T-helper 17 cell (primary cell): ENCODE measurements at regions not wholly inside any gene's neighbourhood (a gene's known extent, or its start where the extent isn't known, plus 50 kb on each side); places are given as distances from the start of the nearest gene placed in this dataset.

ENCODE experiments used
- ATAC-seq: fragments of 150-1000 bp; cut with Tn5 transposase; 2 replicates; pipeline ENCODE4 v1.10.0; 2021; ENCODE audit warnings: mild to moderate bottlenecking, moderate library complexity
- DNase-seq, 3 donors: peaks; one replicate each; pipeline versions ENCODE4 v3.0.0 to v3.0.0-alpha.2; 2020 to 2021
- H3K9me3 ChIP-seq: one replicate; pipeline ENCODE4 v1.7.0; 2013; ENCODE audit warnings: low read length, mild to moderate bottlenecking; ENCODE audit not compliant: control insufficient read depth, poor library complexity, severe bottlenecking
- H3K27ac Mint-ChIP-seq: one replicate; pipeline ENCODE4 v1.8.0; 2022; ENCODE audit warnings: mild to moderate bottlenecking, moderate library complexity, mixed read lengths
- H3K27me3 Mint-ChIP-seq: one replicate; pipeline ENCODE4 v1.8.0; 2022; ENCODE audit warnings: mixed read lengths
- H3K36me3 Mint-ChIP-seq: one replicate; pipeline ENCODE4 v1.8.0; 2022; ENCODE audit warnings: low read depth, mixed read lengths
- H3K4me1 Mint-ChIP-seq: one replicate; pipeline ENCODE4 v1.8.0; 2022; ENCODE audit warnings: mild to moderate bottlenecking, mixed read lengths
- H3K4me3 Mint-ChIP-seq: one replicate; pipeline ENCODE4 v1.8.0; 2022; ENCODE audit warnings: mild to moderate bottlenecking, moderate library complexity, mixed read lengths

DNA sequence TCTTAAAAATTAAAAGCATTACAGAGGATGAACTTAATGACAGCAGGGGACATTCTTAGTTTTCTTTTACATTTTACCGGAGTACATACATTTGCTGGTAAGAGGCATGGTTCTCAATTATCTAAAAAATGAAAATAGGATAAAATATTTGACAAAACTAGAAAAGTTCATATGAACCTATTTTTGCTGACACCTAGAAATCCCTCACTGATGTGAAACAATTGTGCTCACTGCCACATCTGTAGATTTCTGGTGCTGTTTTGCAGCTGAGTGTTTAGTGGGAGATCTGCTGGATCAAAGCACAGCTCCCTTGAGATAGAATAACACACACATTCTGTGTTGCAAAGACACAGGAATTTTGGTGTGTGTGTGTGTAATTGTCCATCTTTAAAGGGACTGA lies 392.9 kb upstream of the B3GALT2 start:
- Mint-ChIP-seq H3K36me3 (peaks cover 14% of the 10 kb centered on the region), H3K4me3 (no peak overlapping the region), H3K27ac (peak overlapping the region; percentile 88), H3K27me3 (no peaks in the 10 kb centered on the region), H3K4me1 (peaks cover 15% of the 10 kb centered on the region)
- no peak for DNase-seq
- peaks cover 5% of the 10 kb centered on the region for H3K9me3 ChIP-seq
- ATAC-seq, result no peak

DNA sequence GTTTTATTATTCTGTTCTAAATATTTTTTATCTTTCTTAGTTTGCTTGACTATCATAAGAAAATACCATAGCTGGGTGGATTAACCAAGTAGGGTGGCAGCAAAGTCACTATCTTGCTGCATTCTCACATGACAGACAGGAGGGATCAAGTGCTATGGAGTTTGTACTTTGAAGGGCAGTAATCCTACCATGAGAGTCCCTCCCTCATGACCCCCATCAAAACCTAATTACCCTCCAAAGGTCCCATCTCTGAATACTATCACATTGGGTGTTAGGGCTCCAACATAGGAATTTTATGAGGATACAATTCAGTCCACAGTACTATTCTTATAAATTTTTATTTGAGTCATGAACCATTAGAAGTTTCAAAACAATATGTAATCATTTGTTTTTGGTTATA lies 388.5 kb upstream of the B3GALT2 start:
- no peak overlapping the region for H3K27ac Mint-ChIP-seq

DNA sequence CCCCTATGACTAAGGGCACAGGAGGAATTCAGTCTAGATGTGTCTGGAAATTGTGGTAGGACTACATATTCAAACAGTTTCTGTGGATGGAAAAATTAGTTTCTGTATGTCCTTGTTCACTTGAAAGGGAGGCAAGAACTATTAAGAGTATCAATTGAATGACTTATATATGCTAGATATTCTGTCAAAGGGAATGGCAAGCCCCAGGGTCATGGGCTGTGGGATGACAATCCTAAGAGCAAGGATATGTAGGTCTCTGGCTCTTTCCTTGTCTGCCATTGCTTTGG lies 383.5 kb upstream of the B3GALT2 start:
- no peak for ATAC-seq
- Mint-ChIP-seq H3K4me1 (peaks cover 24% of the 10 kb centered on the region), H3K4me3 (peak overlapping the region; percentile 64), H3K36me3 (peaks cover 9% of the 10 kb centered on the region), H3K27ac (peak overlapping the region; percentile 88), H3K27me3 (no peaks in the 10 kb centered on the region)
- no peaks in the 10 kb centered on the region for H3K9me3 ChIP-seq
- no peak for DNase-seq

More for the DNA sequence above, 388.5 kb upstream of the B3GALT2 start:
- ATAC-seq, result no peak
- no peaks in the 10 kb centered on the region for H3K9me3 ChIP-seq
- peaks cover 18% of the 10 kb centered on the region for H3K4me1 Mint-ChIP-seq
- H3K4me3 Mint-ChIP-seq, result no peak overlapping the region
- no peaks in the 10 kb centered on the region for H3K27me3 Mint-ChIP-seq
- peaks cover 9% of the 10 kb centered on the region for H3K36me3 Mint-ChIP-seq
- no peak for DNase-seq

GRCh38 chr1:193569096-193569982 lies 382.9 kb upstream of the B3GALT2 start:
- Mint-ChIP-seq H3K36me3 (peaks cover 9% of the 10 kb centered on the region), H3K27ac (peak overlapping the region; percentile 88), H3K4me1 (peaks cover 24% of the 10 kb centered on the region), H3K27me3 (no peaks in the 10 kb centered on the region), H3K4me3 (peak overlapping the region; percentile 64)
- H3K9me3 ChIP-seq, result no peaks in the 10 kb centered on the region
- no peak for DNase-seq
- ATAC-seq, result peak; percentile 97

- Mint-ChIP-seq H3K4me3 (peak overlapping the region; percentile 59), H3K36me3 (peaks cover 4% of the 10 kb centered on the region), H3K27me3 (no peaks in the 10 kb centered on the region), H3K27ac (peak overlapping the region; percentile 88), H3K4me1 (peaks cover 24% of the 10 kb centered on the region)
- no peak for DNase-seq
- no peak for ATAC-seq
- no peaks in the 10 kb centered on the region for H3K9me3 ChIP-seq
These were observed 382.1 kb upstream of the B3GALT2 start for GRCh38 chr1:193568512-193568911.

DNA sequence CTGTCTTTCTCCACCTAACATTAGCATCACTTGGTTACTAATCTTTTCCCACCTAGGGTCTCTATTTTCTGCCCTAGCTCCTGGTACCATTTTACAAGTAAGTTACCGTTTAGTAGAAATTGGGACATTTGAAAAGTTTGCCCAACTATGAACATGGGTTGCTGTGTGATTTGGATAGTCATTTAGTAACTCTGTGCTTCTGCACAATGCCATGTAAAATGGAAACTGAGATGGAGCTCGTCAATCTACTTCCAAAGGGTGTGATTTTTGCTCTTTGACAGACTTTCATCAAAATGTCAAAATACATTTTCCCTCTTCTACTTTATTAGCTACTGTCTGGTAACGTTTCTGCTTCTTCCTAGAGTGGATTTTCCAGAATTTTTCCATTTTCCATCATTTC lies 381.5 kb upstream of the B3GALT2 start:
- Mint-ChIP-seq H3K4me3 (peak overlapping the region; percentile 59), H3K36me3 (peaks cover 3% of the 10 kb centered on the region), H3K4me1 (peaks cover 24% of the 10 kb centered on the region), H3K27me3 (no peaks in the 10 kb centered on the region), H3K27ac (peak overlapping the region; percentile 88)
- ATAC-seq (no peak), DNase-seq (no peak)
- H3K9me3 ChIP-seq, result no peaks in the 10 kb centered on the region

- Mint-ChIP-seq H3K27ac (peak overlapping the region; percentile 88), H3K36me3 (peaks cover 3% of the 10 kb centered on the region), H3K4me3 (peak overlapping the region; percentile 5), H3K27me3 (no peaks in the 10 kb centered on the region), H3K4me1 (peaks cover 28% of the 10 kb centered on the region)
- no peaks in the 10 kb centered on the region for H3K9me3 ChIP-seq
- DNase-seq (no peak), ATAC-seq (no peak)
These were observed 380.3 kb upstream of the B3GALT2 start for GRCh38 chr1:193566735-193567134.

DNA sequence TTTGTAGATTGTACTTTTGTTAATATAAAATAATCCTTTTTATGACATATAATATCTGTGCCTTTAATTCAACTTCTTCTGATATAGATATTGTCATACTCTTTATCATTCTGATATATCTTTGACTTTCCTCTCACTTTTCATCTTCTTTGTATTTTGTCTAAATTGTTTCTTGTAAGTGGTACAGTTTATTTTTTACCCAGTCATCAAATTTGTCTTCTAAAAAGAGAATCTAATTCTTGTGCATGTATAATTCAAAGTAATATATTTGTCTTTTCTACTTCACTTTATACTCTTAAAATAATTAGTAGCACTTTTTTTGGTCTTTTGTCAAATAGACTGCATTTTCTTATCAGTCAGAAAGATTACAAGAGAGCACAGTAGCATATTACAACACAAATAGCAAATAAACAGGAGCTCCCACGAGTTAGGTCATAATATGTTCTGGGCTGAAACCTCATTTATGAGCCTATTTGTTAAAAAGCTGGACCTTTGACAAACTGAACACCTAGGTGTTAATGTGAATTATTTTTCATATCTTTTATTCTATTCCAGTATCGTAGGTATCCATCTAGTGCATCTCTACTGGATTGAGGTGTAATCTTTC lies 379.7 kb upstream of the B3GALT2 start:
- H3K27ac Mint-ChIP-seq, result peak overlapping the region; percentile 88

DNA sequence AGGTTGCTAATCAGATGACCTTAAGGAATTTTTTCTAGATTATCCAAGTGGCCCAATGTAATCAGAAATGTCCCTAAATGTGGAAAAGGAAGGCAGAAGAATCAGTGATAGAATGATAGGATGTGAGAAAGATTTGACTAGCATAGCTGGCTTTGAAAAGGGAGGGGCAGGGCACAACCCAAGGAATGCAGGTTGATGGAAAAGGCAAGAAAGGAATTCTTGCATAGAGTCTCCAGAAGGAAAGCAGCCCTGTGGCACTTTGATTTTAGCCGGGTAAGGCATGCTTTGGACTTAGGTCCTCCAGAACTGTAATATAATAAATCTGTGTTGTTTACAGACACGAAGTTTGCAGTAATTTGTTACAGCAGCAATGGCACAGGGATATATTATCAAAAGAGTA lies 375.7 kb upstream of the B3GALT2 start:
- no peak for ATAC-seq
- DNase-seq, result no peak
- Mint-ChIP-seq H3K27me3 (no peaks in the 10 kb centered on the region), H3K4me3 (no peak overlapping the region), H3K36me3 (no peaks in the 10 kb centered on the region), H3K27ac (peak overlapping the region; percentile 94), H3K4me1 (peaks cover 27% of the 10 kb centered on the region)
- H3K9me3 ChIP-seq, result no peaks in the 10 kb centered on the region

More for the DNA sequence above, 379.7 kb upstream of the B3GALT2 start:
- Mint-ChIP-seq H3K4me3 (no peak overlapping the region), H3K27me3 (no peaks in the 10 kb centered on the region), H3K4me1 (peaks cover 28% of the 10 kb centered on the region), H3K36me3 (no peaks in the 10 kb centered on the region)
- DNase-seq (no peak), ATAC-seq (no peak)
- no peaks in the 10 kb centered on the region for H3K9me3 ChIP-seq

GRCh38 chr1:193558491-193559028 lies 372.1 kb upstream of the B3GALT2 start:
- Mint-ChIP-seq H3K27me3 (no peaks in the 10 kb centered on the region), H3K36me3 (no peaks in the 10 kb centered on the region), H3K4me1 (peaks cover 27% of the 10 kb centered on the region), H3K4me3 (peak overlapping the region; percentile 70), H3K27ac (peak overlapping the region; percentile 94)
- H3K9me3 ChIP-seq, result no peaks in the 10 kb centered on the region
- ATAC-seq (peak; percentile 66), DNase-seq (no peak)

GRCh38 chr1:193555662-193556441 lies 369.4 kb upstream of the B3GALT2 start:
- Mint-ChIP-seq H3K27me3 (no peaks in the 10 kb centered on the region), H3K4me3 (no peak overlapping the region), H3K4me1 (peaks cover 22% of the 10 kb centered on the region), H3K27ac (no peak overlapping the region), H3K36me3 (no peaks in the 10 kb centered on the region)
- H3K9me3 ChIP-seq, result no peaks in the 10 kb centered on the region
- ATAC-seq (no peak), DNase-seq (no peak)

DNA sequence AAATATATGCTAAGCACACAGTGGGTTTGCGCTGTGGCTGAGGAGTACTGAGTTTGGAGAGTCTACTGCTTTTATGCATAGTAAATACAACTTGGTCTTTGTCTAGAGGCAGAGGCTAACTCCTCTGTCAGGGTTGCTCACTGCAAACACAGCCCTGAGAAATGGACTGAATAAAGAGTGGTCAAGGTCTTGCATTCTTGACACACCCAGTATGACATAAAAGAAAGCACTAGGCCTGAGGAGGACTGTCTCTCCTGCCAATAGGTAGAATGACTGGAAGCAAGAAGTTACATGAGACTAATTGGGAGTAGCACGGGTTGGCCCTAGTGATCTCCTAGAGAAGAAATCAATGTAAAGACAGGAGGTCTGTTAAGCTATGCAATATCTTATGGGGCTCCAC lies 367.2 kb upstream of the B3GALT2 start:
- DNase-seq (no peak), ATAC-seq (no peak)
- Mint-ChIP-seq H3K4me1 (peaks cover 6% of the 10 kb centered on the region), H3K27ac (no peak overlapping the region), H3K4me3 (no peak overlapping the region), H3K36me3 (no peaks in the 10 kb centered on the region), H3K27me3 (no peaks in the 10 kb centered on the region)
- no peaks in the 10 kb centered on the region for H3K9me3 ChIP-seq

DNA sequence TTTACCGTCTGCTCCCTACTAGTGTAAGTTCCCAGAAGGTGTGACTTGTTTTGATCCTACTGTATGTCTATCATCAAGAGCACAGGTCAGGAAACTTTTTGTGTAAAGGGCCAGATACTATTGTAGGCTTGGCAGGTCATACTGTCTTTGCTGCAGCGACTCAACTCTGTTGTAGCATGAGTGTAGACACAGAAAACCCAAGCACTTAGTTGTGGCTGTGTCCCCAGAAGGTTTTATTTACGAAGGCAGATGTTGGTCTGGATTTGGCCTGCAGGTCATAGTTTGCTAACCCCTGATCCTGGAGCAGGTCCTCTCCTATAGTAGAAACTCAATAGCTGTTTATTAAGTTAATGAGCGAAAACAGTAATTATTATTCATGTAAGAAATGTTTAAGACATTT lies 365.9 kb upstream of the B3GALT2 start:
- no peak for DNase-seq
- Mint-ChIP-seq H3K27ac (no peak overlapping the region), H3K4me3 (no peak overlapping the region), H3K27me3 (no peaks in the 10 kb centered on the region), H3K36me3 (no peaks in the 10 kb centered on the region), H3K4me1 (peaks cover 3% of the 10 kb centered on the region)
- no peaks in the 10 kb centered on the region for H3K9me3 ChIP-seq
- ATAC-seq, result no peak
